Heart right ventricle (tissue), 16 donors: ENCODE measurements at regions not wholly inside any gene's neighbourhood (a gene's known extent, or its start where the extent isn't known, plus 50 kb on each side); places are given as distances from the start of the nearest gene placed in this dataset.
A peak's percentile ranks its signal among the peaks of the same experiment; 100 is the strongest.

ENCODE experiments used
- ATAC-seq, 8 donors: fragments of 200-7000 bp; cut with Tn5 transposase; one replicate each; pipeline ENCODE4 v1.9.1; 2020; ENCODE audit warnings: mild to moderate bottlenecking in 8 of 8, moderate library complexity in 8 of 8, moderate number of reproducible peaks in 1 of 8
- DNase-seq, 2 donors: peaks; one replicate each; pipeline ENCODE4 v3.0.0-alpha.2; 2020
- H3K27ac ChIP-seq, 10 donors: fragments of 200-600 bp; sonication (generic) in 2 of 10; one replicate each; pipeline versions ENCODE4 v1.5.0 to v1.8.0; 2020 to 2022; ENCODE audit warnings: mild to moderate bottlenecking in 3 of 10
- H3K27me3 ChIP-seq, 7 donors: fragments of 200-600 bp; one replicate each; pipeline ENCODE4 v1.8.0; 2021 to 2022; ENCODE audit warnings: mild to moderate bottlenecking in 2 of 7
- H3K36me3 ChIP-seq, 9 donors: fragments of 200-600 bp; sonication (generic) in 1 of 9; one replicate each; pipeline versions ENCODE4 v1.5.0 to v1.8.0; 2020 to 2022; ENCODE audit warnings: mild to moderate bottlenecking in 2 of 9
- H3K4me1 ChIP-seq, 9 donors: fragments of 200-600 bp; sonication (generic) in 1 of 9; one replicate each; pipeline versions ENCODE4 v1.5.0 to v1.8.0; 2020 to 2022; ENCODE audit warnings: mild to moderate bottlenecking in 4 of 9
- H3K4me3 ChIP-seq, 10 donors: fragments of 200-600 bp; sonication (generic) in 2 of 10; one replicate each; pipeline versions ENCODE4 v1.5.0 to v1.8.0; 2020 to 2022; ENCODE audit warnings: mild to moderate bottlenecking in 7 of 10, moderate library complexity in 2 of 10
- H3K9me3 ChIP-seq, 11 donors: fragments of 200-600 bp in 10 of 11; sonication (generic) in 2 of 11; one replicate each; pipeline versions ENCODE4 v1.5.0 to v1.8.0; 2013 to 2022; ENCODE audit warnings: mild to moderate bottlenecking in 2 of 11, control low read depth in 1 of 11, moderate library complexity in 1 of 11
- CTCF ChIP-seq, 9 donors: fragments of 200-600 bp; sonication (generic) in 2 of 9; IDR thresholded peaks; one replicate each; pipeline versions ENCODE4 v1.5.0 to v1.8.0; 2021 to 2022; ENCODE audit warnings: antibody characterized with exemption in 9 of 9, mild to moderate bottlenecking in 5 of 9, moderate library complexity in 1 of 9
- WGBS, 2 donors: extraction: QIAGEN DNeasy Blood & Tissue Kit; methylation state at CpG; one replicate each; pipeline ENCODE4 v1.1.7; 2013; ENCODE audit warnings: inconsistent platforms in 1 of 2; 5-methylcytosine and 5-hydroxymethylcytosine counted together
- intact Hi-C, 10 donors: fragments of 100-400 bp; cut with DNase I; formaldehyde crosslinking; loops; one replicate each; pipeline versions ENCODE4 v1.11.1 to v1.14.2; 2022
- donor health status: Arrhythmogenic right ventricular cardiomyopathy.
- donor health status: ischemic (EF 13 %, LVEDD 7.1; RV severe dilation, severe dysfunction).
- donor health status: healthy with polysubstance abuse.
- donor health status: DM: no; HTN: yes; CAD: no.
- donor health status: DM: no; HTN: no; CAD: no.
- donor health status: ischemic (EF 25% LVEDD 6.9; RV normal size, moderate dysfunction).
- donor health status: ischemic (EF 25% LVEDD 5.7; RV mildly dilated, moderate dysfunction).
- donor health status: healthy.
- donor health status: DM: yes; HTN: yes; CAD: no.
- donor health status: Ischemic cardiomyopathy.
- donor health status: ischemic (EF 35%, LVEDD 5.7; RV mildly dilated, moderate dysfunction).
- donor health status: nonischemic (EF 11% LVEDD 7.7; RV severe dilation, severe dysfunction).
- donor health status: DM: yes; HTN: yes; CAD: no.
- donor health status: PGD.
- donor health status: ischemic (EF 29% LVEDD 5.4; RV normal size, mild dysfunction).
- donor health status: nonischemic (EF 23%, LVEDD 6.1; RV moderate dilation, normal function).

- peaks cover 0 to 5% (median 0%) of the 10 kb centered on the region in 7 donors for H3K27me3 ChIP-seq
- H3K4me1 ChIP-seq, result peaks cover 0 to 9% (median 0%) of the 10 kb centered on the region in 9 donors
- DNase-seq, result no peak
- H3K9me3 ChIP-seq, result peaks cover 0 to 20% (median 6%) of the 10 kb centered on the region in 11 donors
- no peak overlapping the region for H3K4me3 ChIP-seq
- intact Hi-C loops, result loop anchor here in 4 of 10 donors (10.0 kb wide), 4 partner anchors 135 to 835 kb away; partner anchors contain the start of gene FRMD6 (in 1 of the 4)
- H3K27ac ChIP-seq, result peak overlapping the region in 1 of 10 donors; percentile 65
- peak in 2 of 8 donors; percentile 16 to 59 for ATAC-seq
- no peak for TF ChIP-seq CTCF (IDR thresholded peaks at IDR 0.05)
- no peaks in the 10 kb centered on the region for H3K36me3 ChIP-seq
Measured at GRCh38 chr14:51789596-51789995, 70.8 kb upstream of the GNG2 start.

- Histone ChIP-seq H3K4me3 (no peak overlapping the region), H3K36me3 (no peaks in the 10 kb centered on the region), H3K27me3 (no peaks in the 10 kb centered on the region), H3K27ac (no peak overlapping the region), H3K9me3 (no peaks in the 10 kb centered on the region), H3K4me1 (peaks cover 0 to 9% (median 0%) of the 10 kb centered on the region in 9 donors)
- ATAC-seq (no peak), DNase-seq (no peak)
- intact Hi-C loops, result no loop called here
- WGBS, 2 donors, result 49 to 62% methylated on average over 2 of the region's 2 CpGs
- no peak for TF ChIP-seq CTCF (IDR thresholded peaks at IDR 0.05)
Measured at GRCh38 chr14:51792809-51793208, 67.6 kb upstream of the GNG2 start.

- WGBS, 2 donors, result 66 to 70% methylated on average over 2 of the region's 2 CpGs
- Histone ChIP-seq H3K9me3 (peaks cover 0 to 8% (median 0%) of the 10 kb centered on the region in 11 donors), H3K27me3 (no peaks in the 10 kb centered on the region), H3K36me3 (no peaks in the 10 kb centered on the region), H3K4me3 (no peak overlapping the region), H3K4me1 (peaks cover 0 to 4% (median 0%) of the 10 kb centered on the region in 9 donors), H3K27ac (no peak overlapping the region)
- ATAC-seq (no peak), DNase-seq (no peak)
- intact Hi-C loops, result no loop called here
- no peak for TF ChIP-seq CTCF (IDR thresholded peaks at IDR 0.05)
Measured at GRCh38 chr14:51805541-51805940, 54.9 kb upstream of the GNG2 start.

- Histone ChIP-seq H3K4me3 (no peak overlapping the region), H3K4me1 (peaks cover 0 to 4% (median 0%) of the 10 kb centered on the region in 9 donors), H3K27ac (no peak overlapping the region), H3K36me3 (no peaks in the 10 kb centered on the region), H3K27me3 (no peaks in the 10 kb centered on the region), H3K9me3 (peaks cover 0 to 8% (median 0%) of the 10 kb centered on the region in 11 donors)
- no peak for DNase-seq
- TF ChIP-seq CTCF (IDR thresholded peaks at IDR 0.05), result no peak
- no peak for ATAC-seq
- intact Hi-C loops, result no loop called here
- 62 to 70% methylated on average over 6 of the region's 6 CpGs for WGBS, 2 donors
Measured at GRCh38 chr14:51806026-51807023, 54.1 kb upstream of the GNG2 start.
